Coronary artery (tissue), 2 donors: ENCODE measurements at regions not wholly inside any gene's neighbourhood (a gene's known extent, or its start where the extent isn't known, plus 50 kb on each side); places are given as distances from the start of the nearest gene placed in this dataset.

Source experiments
- DNase-seq: peaks from one replicate; pipeline ENCODE4 v3.0.0-alpha.2; 2017; ENCODE audit warnings: low spot score
- H3K27ac ChIP-seq, 2 donors: fragments of 200-600 bp; sonication (generic); one replicate each; pipeline ENCODE4 v1.5.1; 2016 to 2019
- H3K4me3 ChIP-seq: fragments of 200-600 bp; sonication (generic); 2 replicates; pipeline ENCODE4 v1.5.1; 2016; ENCODE audit warnings: mild to moderate bottlenecking, moderate library complexity
- TF ChIP-seq, protein P1 (sequence below): fragments of 200-600 bp; sonication (generic); IDR thresholded peaks from one replicate; pipeline ENCODE4 v1.5.1; 2019; ENCODE audit warnings: antibody characterized with exemption

DNA sequence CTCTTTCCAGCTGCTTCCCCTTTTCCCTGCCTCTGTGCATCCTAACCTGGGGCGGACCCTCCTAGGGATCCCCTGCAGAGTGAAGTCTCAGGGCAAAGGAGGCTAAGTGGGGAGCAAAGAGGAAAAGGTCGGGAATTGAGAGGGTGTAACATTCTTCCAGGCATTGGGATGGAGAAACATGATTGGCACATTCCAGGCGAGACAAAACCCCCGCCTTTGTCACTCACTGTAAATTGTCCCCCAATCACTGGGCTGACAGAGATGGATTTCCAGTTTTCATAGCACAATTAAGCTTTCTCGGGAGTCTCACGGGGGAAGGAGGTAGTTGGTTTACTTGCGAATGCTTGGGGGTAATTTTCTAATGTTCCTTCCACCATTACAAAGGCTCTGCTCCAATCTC lies 74.9 kb downstream of the MIAT start:
- no peak overlapping the region for H3K27ac ChIP-seq
- no peak for DNase-seq
- TF ChIP-seq, protein P1, sequence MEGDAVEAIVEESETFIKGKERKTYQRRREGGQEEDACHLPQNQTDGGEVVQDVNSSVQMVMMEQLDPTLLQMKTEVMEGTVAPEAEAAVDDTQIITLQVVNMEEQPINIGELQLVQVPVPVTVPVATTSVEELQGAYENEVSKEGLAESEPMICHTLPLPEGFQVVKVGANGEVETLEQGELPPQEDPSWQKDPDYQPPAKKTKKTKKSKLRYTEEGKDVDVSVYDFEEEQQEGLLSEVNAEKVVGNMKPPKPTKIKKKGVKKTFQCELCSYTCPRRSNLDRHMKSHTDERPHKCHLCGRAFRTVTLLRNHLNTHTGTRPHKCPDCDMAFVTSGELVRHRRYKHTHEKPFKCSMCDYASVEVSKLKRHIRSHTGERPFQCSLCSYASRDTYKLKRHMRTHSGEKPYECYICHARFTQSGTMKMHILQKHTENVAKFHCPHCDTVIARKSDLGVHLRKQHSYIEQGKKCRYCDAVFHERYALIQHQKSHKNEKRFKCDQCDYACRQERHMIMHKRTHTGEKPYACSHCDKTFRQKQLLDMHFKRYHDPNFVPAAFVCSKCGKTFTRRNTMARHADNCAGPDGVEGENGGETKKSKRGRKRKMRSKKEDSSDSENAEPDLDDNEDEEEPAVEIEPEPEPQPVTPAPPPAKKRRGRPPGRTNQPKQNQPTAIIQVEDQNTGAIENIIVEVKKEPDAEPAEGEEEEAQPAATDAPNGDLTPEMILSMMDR: no peak
- no peak overlapping the region for H3K4me3 ChIP-seq

DNA sequence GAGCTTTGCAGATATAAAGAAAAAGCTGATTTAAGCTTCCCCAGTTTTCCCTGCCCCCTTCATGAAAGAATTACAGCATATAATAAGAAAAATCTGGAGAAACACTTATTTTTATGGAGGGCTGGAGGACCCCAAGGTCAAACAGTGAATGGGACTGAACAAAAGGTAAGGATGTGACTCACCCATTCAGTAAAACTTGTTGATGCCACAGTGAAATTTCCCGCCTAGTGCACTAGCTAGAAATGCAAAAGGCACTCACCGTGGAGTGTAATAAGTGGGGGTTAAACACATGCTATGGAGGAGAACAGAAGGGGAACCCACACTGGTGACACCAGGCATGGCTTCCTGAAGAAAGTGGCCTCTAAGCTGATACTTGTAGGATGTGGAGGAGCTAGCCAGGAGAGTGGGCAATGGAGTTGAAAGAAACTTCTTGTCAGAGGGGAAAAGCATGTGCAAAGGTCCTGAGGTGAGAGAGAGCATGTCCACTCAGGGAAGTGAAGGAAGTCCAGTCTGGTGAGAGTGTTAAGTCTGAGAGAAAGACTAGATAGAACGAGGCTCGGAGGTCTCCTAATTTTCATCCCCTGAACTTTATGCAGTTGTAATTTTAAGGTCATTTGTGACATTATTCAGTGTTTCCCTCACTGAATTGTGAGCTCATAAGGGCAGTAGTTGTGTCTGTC lies 77.1 kb downstream of the MIAT start:
- DNase-seq: no peak
- Histone ChIP-seq H3K4me3 (no peak overlapping the region), H3K27ac (no peak overlapping the region)
- TF ChIP-seq, protein P1: no peak

DNA sequence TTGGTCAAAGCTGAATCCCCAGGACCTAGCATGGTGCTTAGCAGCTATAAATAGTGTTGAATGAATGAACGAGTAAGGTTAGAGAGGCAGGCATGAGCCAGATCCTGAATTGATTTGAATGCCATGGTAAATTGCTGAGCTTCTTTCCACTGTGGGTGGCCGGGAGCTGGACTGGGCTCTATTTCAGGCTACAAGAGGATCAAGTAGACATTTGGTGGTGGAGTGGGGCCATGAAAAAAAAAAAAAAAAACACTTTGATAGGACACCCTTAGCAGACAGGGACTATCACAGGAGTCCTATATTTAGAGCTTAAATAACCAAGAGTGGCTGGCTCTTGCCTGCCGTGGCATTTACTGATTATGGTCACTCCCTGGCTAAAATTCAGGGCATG lies 77.6 kb downstream of the MIAT start:
- no peak for DNase-seq
- TF ChIP-seq, protein P1: no peak
- Histone ChIP-seq H3K27ac (no peak overlapping the region), H3K4me3 (no peak overlapping the region)

DNA sequence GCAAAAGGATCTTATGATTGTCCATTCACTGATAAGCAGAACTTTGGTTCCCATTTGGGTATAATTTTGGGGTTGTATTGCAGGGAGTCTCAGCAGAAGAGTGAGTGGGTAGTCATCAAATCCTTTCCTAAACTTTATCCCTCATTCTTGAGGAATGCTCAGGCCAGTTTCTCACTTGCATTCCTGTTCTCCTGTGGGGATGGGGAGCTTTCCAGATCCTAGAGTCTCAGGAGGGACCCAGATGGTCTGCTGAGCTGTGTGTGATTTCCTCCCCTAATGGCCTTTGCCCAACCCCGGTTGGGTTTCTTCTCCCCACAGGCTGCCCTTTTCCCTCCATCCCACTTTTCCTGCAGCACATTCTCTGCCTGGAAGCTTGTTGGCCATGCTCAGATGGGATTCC lies 79.9 kb downstream of the MIAT start:
- Histone ChIP-seq H3K4me3 (no peak overlapping the region), H3K27ac (no peak overlapping the region)
- TF ChIP-seq, protein P1: no peak
- no peak for DNase-seq

DNA sequence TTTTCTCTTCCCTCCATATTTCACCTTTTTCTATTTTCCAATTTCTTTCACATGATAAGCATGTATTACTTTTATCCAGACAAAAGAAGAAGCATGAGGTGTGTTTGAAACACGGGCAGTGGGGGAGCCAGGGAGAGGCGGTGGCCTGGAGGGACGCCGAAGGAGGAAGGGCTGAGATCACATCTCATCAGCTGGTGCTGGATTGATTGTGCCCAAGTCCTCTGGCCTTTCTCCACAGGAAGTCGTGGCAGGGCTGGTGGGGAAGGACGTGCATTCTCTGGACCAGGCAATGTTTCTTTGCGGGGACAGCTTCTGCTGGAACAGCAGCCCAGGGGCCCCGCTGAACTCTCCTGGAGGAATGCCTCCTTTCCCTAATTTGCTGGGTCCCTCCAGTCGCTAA lies 82.9 kb downstream of the MIAT start:
- H3K4me3 ChIP-seq: no peak overlapping the region
- no peak overlapping the region for H3K27ac ChIP-seq
- TF ChIP-seq, protein P1: no peak
- DNase-seq: no peak

DNA sequence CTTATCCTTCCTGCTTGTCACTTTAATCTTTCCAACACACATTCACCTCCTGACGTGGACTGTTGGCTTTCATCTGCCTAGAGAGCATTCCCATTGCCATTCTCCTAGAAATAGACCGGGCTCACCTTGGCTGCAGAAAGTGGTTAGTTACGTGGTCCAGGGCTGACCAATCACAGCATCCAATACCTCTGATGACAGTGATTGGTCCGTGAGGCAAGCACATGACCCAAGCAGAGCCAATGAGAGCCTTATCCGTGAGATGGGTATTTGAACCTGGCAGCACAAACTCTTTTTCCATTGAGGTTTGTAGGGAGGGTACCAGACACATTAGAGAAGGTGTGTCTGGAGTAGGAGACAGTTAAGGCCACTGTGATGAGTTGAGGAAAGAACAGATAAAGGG lies 85.8 kb downstream of the MIAT start:
- TF ChIP-seq, protein P1: no peak
- no peak overlapping the region for H3K4me3 ChIP-seq
- no peak for DNase-seq
- H3K27ac ChIP-seq: no peak overlapping the region
